OCI-LY7 (cell line): ENCODE measurements at regions not wholly inside any gene's neighbourhood (a gene's known extent, or its start where the extent isn't known, plus 50 kb on each side); places are given as distances from the start of the nearest gene placed in this dataset.

Source experiments
- BruUV-seq: library from RNA; stranded (reverse); fragments of 400-500 nt; replicated peaks from 2 replicates; lab custom pipeline; 2021; lab: Mats Ljungman, UMichigan
- CTCF ChIA-PET: fragments of 300-600 bp; sonication (Branson Sonifier 250); formaldehyde crosslinking; loops from one replicate; lab custom pipeline; 2022; ENCODE audit warnings: antibody characterized with exemption; ENCODE audit not compliant: unreplicated experiment; lab: Charles Lee
- POLR2A ChIA-PET: fragments of 300-600 bp; sonication (Branson Sonifier 250); formaldehyde crosslinking; loops from one replicate; lab custom pipeline; 2022; ENCODE audit warnings: antibody characterized with exemption; lab: Charles Lee
- DNase-seq: peaks from one replicate; pipeline ENCODE4 v3.0.0-alpha.2; 2015; ENCODE audit warnings: low spot score
- H2AFZ ChIP-seq: fragments of 200-600 bp; sonication (generic), shearing (Covaris generic); 2 replicates; pipeline ENCODE4 v1.6.1; 2014; ENCODE audit warnings: mild to moderate bottlenecking, antibody characterized with exemption, low read length, moderate library complexity
- H3K27ac ChIP-seq: fragments of 200-600 bp; sonication (generic); 2 replicates; pipeline ENCODE4 v1.5.1; 2014; ENCODE audit warnings: mixed run types, low read depth, mild to moderate bottlenecking, moderate library complexity, low read length, inconsistent platforms; ENCODE audit not compliant: poor library complexity, severe bottlenecking
- H3K36me3 ChIP-seq: fragments of 200-600 bp; sonication (generic); 2 replicates; pipeline ENCODE4 v1.6.1; 2014; ENCODE audit warnings: mild to moderate bottlenecking, antibody characterized with exemption, low read length, moderate library complexity, mixed read lengths; ENCODE audit not compliant: insufficient read depth
- H3K4me1 ChIP-seq: fragments of 200-600 bp; sonication (generic); 2 replicates; pipeline ENCODE4 v1.5.1; 2014; ENCODE audit warnings: mild to moderate bottlenecking, low read length; ENCODE audit not compliant: insufficient read depth, poor library complexity, severe bottlenecking
- H3K4me2 ChIP-seq: fragments of 200-600 bp; sonication (generic); 2 replicates; pipeline ENCODE4 v1.6.1; 2014; ENCODE audit warnings: mild to moderate bottlenecking, low read length
- H3K4me3 ChIP-seq: fragments of 200-600 bp; sonication (generic); 2 replicates; pipeline ENCODE4 v1.5.1; 2014; ENCODE audit warnings: mild to moderate bottlenecking, low read depth, low read length; ENCODE audit not compliant: poor library complexity, severe bottlenecking
- H3K79me2 ChIP-seq: fragments of 200-600 bp; sonication (generic); 2 replicates; pipeline ENCODE4 v1.6.1; 2016; ENCODE audit warnings: low read depth, mild to moderate bottlenecking, low read length, moderate library complexity, mixed read lengths; ENCODE audit not compliant: insufficient read depth
- H3K9me2 ChIP-seq: fragments of 200-600 bp; sonication (generic); 2 replicates; pipeline ENCODE4 v1.6.1; 2016; ENCODE audit warnings: mild to moderate bottlenecking, low read length, mixed read lengths; ENCODE audit not compliant: insufficient read depth
- H3K9me3 ChIP-seq: fragments of 200-600 bp; sonication (generic); 2 replicates; pipeline ENCODE4 v1.6.1; 2014; ENCODE audit warnings: mild to moderate bottlenecking, mixed run types, low read length, mixed read lengths
- H4K20me1 ChIP-seq: fragments of 200-600 bp; sonication (generic); 2 replicates; pipeline ENCODE4 v1.6.1; 2014; ENCODE audit warnings: mild to moderate bottlenecking, antibody characterized with exemption, low read length, moderate library complexity, mixed read lengths; ENCODE audit not compliant: insufficient read depth
- EZH2phosphoT487 ChIP-seq: fragments of 200-600 bp; sonication (generic); IDR thresholded peaks from 2 replicates; pipeline ENCODE4 v1.6.1; 2018; ENCODE audit warnings: low read depth, borderline replicate concordance, mild to moderate bottlenecking, mixed run types, antibody characterized with exemption, low read length, moderate library complexity, mixed read lengths
- intact Hi-C: fragments of 100-400 bp; cut with micrococcal nuclease; formaldehyde crosslinking; loops from one replicate; pipeline ENCODE4 v1.10.0; 2022; ENCODE audit not compliant: unreplicated experiment
- TF ChIP-seq, protein P1 (sequence below): fragments of 200-600 bp; sonication (generic); conservative IDR thresholded peaks from 2 replicates; pipeline ENCODE4 v1.5.1; 2014; ENCODE audit warnings: mild to moderate bottlenecking, antibody characterized with exemption, low read length, moderate library complexity, mixed read lengths

DNA sequence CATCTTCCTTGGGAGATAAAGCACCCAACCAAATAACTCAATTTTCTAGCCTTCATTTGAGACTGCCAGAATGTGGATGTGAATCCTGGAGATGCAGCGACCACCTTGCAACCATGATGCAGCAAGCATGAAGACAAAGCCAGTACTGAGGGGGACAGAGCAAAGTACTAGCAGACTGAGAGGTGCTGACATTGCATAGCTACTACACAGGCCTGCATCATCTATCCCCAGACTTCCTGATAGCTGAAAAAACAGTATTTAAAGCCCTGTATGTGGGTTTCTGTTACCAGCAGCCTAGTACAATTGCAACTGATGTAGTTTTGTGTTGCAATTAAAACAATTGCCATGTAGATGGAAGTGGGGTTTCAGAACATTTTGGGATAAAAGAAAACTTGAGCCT is 146.3 kb upstream of the VEPH1 start:
- H4K20me1 ChIP-seq: no peaks in the 10 kb centered on the region
- CTCF ChIA-PET: no interaction called here
- intact Hi-C loops: no loop called here

DNA sequence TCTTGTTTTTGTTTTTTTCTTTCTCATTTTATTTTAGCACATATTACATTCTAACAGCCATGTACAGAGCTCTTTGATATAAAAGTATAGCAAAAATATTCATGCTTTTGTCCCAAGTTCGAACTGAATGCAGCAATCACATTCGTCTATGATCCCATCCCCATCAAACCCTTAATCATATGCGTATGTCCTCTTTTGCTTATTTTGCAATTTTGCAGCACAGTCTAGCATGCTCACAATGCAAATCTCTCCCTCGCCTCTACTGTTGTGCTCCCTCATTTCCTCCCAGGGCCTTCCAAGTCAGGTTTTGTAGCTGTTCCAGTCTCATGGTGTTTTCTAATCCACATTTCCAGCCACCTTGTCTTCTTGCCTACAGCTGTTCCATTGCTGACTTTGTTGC is 144.6 kb upstream of the VEPH1 start:
- H3K4me1 ChIP-seq: no peaks in the 10 kb centered on the region
- H2AFZ ChIP-seq: no peak overlapping the region
- no peak overlapping the region for H3K27ac ChIP-seq
- H3K9me3 ChIP-seq: no peaks in the 10 kb centered on the region
- H3K4me2 ChIP-seq: no peak overlapping the region
- no peaks in the 10 kb centered on the region for H4K20me1 ChIP-seq
- H3K79me2 ChIP-seq: no peaks in the 10 kb centered on the region
- POLR2A ChIA-PET: interaction anchor here (1.4 kb wide), 1 partner anchor 39 kb away, joined by 3 read pairs; no protein-coding TSS in a partner anchor
- no peaks in the 10 kb centered on the region; the same call in 1 of the 2 replicates for H3K9me2 ChIP-seq
- BruUV-seq: no TSS peak
- CTCF ChIA-PET: no interaction called here
- no peaks in the 10 kb centered on the region for H3K36me3 ChIP-seq
- intact Hi-C loops: no loop called here
- TF ChIP-seq EZH2phosphoT487: no peak
- TF ChIP-seq, protein P1, sequence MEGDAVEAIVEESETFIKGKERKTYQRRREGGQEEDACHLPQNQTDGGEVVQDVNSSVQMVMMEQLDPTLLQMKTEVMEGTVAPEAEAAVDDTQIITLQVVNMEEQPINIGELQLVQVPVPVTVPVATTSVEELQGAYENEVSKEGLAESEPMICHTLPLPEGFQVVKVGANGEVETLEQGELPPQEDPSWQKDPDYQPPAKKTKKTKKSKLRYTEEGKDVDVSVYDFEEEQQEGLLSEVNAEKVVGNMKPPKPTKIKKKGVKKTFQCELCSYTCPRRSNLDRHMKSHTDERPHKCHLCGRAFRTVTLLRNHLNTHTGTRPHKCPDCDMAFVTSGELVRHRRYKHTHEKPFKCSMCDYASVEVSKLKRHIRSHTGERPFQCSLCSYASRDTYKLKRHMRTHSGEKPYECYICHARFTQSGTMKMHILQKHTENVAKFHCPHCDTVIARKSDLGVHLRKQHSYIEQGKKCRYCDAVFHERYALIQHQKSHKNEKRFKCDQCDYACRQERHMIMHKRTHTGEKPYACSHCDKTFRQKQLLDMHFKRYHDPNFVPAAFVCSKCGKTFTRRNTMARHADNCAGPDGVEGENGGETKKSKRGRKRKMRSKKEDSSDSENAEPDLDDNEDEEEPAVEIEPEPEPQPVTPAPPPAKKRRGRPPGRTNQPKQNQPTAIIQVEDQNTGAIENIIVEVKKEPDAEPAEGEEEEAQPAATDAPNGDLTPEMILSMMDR: no peak
- no peak for DNase-seq
- no peak overlapping the region for H3K4me3 ChIP-seq

More for the DNA sequence above, 146.3 kb upstream of the VEPH1 start:
- no peak overlapping the region for H3K4me3 ChIP-seq
- no peaks in the 10 kb centered on the region for H3K79me2 ChIP-seq
- H3K9me3 ChIP-seq: no peaks in the 10 kb centered on the region
- no peaks in the 10 kb centered on the region for H3K4me1 ChIP-seq
- TF ChIP-seq EZH2phosphoT487: no peak
- TF ChIP-seq, protein P1: no peak
- POLR2A ChIA-PET: no interaction called here
- no peaks in the 10 kb centered on the region for H3K36me3 ChIP-seq
- H2AFZ ChIP-seq: no peak overlapping the region
- no peak overlapping the region for H3K27ac ChIP-seq
- no peak overlapping the region for H3K4me2 ChIP-seq
- H3K9me2 ChIP-seq: no peaks in the 10 kb centered on the region; the same call in 1 of the 2 replicates
- no peak for DNase-seq
- BruUV-seq: no TSS peak

DNA sequence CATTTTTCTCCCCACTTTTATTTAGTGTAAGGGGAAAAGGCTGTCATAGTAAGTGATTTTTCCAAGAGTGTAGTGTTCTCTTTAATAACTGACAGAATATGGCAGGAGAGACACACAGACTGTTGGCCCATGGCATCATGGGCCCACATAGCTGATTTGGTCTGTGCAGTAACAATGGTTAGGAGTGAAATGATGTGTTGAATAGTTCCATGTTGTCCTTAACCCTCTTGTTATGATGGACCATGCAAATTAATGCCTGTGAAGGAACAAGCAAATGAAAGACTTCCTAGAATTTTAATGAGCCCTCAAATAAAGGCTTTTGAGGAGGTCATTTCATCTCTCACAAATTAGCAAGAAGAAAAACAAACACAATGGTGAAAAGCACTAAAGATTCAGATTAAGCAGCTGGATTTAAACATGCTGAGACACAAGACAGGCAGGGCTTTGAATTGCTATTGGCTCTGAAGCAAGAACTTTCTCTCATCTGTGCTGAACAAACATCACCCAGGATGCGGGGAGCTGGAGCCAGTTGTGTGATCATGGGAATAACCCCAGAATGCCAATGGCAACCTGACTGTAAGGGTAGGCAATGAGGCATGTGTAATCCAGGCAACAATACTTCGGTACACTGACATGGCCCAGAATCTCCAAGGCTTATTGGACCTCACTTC is 136.7 kb upstream of the VEPH1 start:
- BruUV-seq: no TSS peak
- POLR2A ChIA-PET: interaction anchor here (1.0 kb wide), 1 partner anchor 145 kb away, joined by 3 read pairs; no protein-coding TSS in a partner anchor
- no peak for TF ChIP-seq EZH2phosphoT487
- TF ChIP-seq, protein P1: no peak
- no peaks in the 10 kb centered on the region for H4K20me1 ChIP-seq
- CTCF ChIA-PET: no interaction called here
- intact Hi-C loops: no loop called here
- H3K9me2 ChIP-seq: no peaks in the 10 kb centered on the region
- no peaks in the 10 kb centered on the region for H3K4me1 ChIP-seq
- no peaks in the 10 kb centered on the region for H3K79me2 ChIP-seq
- no peak overlapping the region for H3K4me2 ChIP-seq
- H3K9me3 ChIP-seq: no peaks in the 10 kb centered on the region; the same call in 1 of the 2 replicates
- no peak overlapping the region for H3K4me3 ChIP-seq
- H2AFZ ChIP-seq: no peak overlapping the region
- H3K36me3 ChIP-seq: no peaks in the 10 kb centered on the region
- no peak for DNase-seq
- H3K27ac ChIP-seq: no peak overlapping the region
